ENCODE measurements at regions not wholly inside any gene's neighbourhood (a gene's known extent, or its start where the extent isn't known, plus 50 kb on each side); places are given as distances from the start of the nearest gene placed in this dataset.

DNA sequence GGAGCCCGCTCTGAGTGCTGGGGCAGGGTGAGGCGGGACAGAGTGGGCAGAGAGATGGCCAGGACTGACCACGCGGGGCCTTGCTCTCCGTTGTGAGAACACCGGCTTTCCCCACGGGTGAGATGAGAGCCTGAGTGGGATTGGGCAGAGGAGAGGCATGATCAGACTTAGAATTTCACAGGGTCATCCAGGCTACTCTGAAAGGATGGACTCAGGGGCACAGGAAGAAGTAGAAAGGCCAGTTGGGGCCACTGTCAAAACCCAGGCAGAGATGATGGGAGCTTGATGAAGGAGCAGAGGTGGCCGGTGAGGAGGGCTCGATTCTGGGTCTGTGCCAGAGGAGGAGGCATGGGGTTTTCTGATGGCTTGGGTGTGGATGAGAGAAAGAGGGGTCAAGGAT is 63.8 kb upstream of the NUP50 start:
- DNase-seq (ENCODE audit: low read depth) = no peak
- TF ChIP-seq, protein P1, sequence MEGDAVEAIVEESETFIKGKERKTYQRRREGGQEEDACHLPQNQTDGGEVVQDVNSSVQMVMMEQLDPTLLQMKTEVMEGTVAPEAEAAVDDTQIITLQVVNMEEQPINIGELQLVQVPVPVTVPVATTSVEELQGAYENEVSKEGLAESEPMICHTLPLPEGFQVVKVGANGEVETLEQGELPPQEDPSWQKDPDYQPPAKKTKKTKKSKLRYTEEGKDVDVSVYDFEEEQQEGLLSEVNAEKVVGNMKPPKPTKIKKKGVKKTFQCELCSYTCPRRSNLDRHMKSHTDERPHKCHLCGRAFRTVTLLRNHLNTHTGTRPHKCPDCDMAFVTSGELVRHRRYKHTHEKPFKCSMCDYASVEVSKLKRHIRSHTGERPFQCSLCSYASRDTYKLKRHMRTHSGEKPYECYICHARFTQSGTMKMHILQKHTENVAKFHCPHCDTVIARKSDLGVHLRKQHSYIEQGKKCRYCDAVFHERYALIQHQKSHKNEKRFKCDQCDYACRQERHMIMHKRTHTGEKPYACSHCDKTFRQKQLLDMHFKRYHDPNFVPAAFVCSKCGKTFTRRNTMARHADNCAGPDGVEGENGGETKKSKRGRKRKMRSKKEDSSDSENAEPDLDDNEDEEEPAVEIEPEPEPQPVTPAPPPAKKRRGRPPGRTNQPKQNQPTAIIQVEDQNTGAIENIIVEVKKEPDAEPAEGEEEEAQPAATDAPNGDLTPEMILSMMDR (IDR thresholded peaks at IDR 0.05; ENCODE audit: insufficient read depth, low read depth, low read length) = no peak
- H3K4me3 ChIP-seq (ENCODE audit: low read depth, low read length) = no peak overlapping the region

DNA sequence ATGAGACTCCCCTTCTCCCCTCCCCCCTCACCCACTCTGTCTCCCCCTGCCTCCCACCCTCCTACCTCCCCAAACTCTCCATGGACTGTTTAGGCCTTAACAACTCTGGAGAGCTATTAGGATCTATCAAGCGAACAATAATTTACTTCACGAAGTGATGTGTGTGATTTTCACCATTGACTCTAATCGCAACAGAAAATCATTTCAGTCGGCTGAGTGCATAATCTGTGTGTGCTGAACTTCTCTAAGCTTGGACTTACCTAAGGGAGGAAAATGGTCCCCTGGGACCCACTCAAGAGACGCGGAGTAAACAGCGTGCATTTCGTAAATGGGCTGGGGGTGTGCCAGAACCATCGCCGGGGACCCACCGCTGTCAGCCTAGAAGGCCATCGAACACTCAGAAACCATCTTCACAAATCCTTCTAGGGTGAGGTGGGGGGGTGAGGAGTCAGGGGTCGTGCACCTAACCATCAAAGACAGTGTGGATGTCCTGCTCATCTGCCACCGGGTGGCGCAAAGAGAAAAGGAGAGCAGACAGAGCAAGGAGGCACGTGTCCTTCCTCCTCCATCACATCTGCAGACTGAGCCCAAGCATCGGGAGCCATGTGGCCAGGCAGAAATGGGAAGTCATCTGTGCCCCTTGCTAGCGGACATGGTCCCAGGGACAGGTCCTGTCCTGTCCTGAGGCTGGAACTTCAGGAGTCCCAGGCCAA is 62.1 kb upstream of the NUP50 start:
- peak; percentile 81 for DNase-seq (ENCODE audit: low read depth)
- H3K4me3 ChIP-seq (ENCODE audit: low read depth, low read length) = no peak overlapping the region
- TF ChIP-seq, protein P1 (IDR thresholded peaks at IDR 0.05; ENCODE audit: insufficient read depth, low read depth, low read length) = peak; percentile 79

DNA sequence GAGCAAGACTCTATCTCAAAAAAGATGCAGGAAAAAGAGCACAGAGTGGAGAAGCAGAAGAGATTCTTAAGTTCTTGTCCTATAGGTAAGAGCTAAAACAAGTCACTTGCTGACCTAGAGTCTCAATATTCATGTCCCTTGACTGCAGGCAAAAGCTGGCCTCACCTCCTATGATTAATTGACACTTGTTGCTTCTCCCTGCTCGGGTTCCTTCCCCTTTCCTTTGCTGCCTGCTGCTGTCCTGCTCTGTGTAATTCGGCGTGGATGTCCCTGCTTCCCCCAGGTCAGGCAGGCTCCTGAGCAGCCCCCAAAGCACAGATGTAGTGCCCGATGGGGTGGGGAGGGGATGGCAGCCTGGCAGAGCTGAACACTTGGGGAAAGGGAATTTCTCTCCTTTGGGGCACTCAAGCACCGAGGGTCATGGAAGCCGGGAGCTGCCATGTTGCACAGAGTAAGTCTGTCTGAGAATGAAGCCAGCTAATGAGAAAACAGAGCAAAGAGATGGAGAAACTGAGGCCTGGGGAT is 60.8 kb upstream of the NUP50 start:
- H3K4me3 ChIP-seq (ENCODE audit: low read depth, low read length) = no peak overlapping the region
- TF ChIP-seq, protein P1 (IDR thresholded peaks at IDR 0.05; ENCODE audit: insufficient read depth, low read depth, low read length) = no peak
- DNase-seq (ENCODE audit: low read depth) = no peak

DNA sequence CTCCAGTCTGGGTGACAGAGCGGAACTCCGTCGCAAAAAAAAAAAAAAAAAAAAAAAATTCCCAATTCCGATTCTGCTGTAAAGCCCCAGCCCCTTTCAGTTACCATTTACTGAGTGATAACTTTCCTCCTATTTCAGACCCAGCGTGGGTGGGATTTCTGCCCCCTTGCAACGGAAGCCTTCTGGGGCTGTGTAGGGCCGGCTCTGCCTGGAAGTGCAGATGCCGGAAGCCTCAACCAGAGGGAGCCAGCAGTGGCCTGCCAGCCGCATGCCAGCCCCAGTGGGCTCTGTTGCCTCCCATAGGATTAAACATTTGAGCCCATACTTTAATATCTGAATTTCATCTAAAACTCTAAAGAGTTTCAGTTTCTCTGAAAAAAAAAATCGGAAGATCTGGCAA is 60.0 kb upstream of the NUP50 start:
- TF ChIP-seq, protein P1 (IDR thresholded peaks at IDR 0.05; ENCODE audit: insufficient read depth, low read depth, low read length) = peak; percentile 35
- no peak overlapping the region for H3K4me3 ChIP-seq (ENCODE audit: low read depth, low read length)
- DNase-seq (ENCODE audit: low read depth) = peak; percentile 14

DNA sequence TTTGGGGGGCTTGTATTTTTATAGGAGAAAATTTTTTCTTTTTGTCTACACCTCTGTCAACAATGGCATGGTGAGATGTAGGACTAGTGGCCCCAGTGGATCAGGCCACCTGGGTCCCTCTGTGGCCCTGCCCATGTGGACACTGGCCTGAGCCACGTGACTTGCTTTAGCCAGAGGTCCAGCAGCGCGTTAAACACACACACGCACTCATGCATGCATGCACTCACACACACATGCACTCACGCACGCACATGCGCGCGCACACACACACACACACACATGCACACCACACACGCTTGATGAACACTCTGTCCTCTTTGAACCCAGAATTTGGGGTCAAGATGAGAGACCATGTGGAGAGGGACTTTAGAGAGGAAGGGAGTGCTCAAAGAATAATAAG is 59.4 kb upstream of the NUP50 start:
- TF ChIP-seq, protein P1 (IDR thresholded peaks at IDR 0.05; ENCODE audit: insufficient read depth, low read depth, low read length) = no peak
- H3K4me3 ChIP-seq (ENCODE audit: low read depth, low read length) = no peak overlapping the region
- DNase-seq (ENCODE audit: low read depth) = no peak

DNA sequence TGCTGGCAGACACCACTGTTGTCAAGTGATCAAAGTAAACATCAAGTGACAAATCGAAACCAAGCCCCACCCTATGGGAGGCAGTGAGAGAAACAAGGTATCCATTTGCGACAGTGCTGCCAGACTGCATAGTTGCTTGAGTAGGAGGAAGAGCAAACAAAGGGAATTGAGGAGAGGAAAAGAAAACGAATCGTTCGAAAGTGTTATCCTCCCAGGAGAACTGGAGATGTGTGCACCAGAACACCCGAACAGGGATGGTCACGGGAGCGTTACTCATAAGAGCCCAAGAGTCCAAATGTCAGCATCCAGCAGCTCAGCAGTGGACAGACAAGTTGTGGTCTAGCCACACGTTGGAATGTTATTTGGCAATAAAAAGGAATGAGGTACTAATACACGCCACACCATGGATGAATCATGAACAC is 58.4 kb upstream of the NUP50 start:
- DNase-seq (ENCODE audit: low read depth) = peak; percentile 85
- TF ChIP-seq, protein P1 (IDR thresholded peaks at IDR 0.05; ENCODE audit: insufficient read depth, low read depth, low read length) = no peak
- peak overlapping the region; percentile 17 for H3K4me3 ChIP-seq (ENCODE audit: low read depth, low read length)

Data from fibroblast of villous mesenchyme (primary cell).